ENCODE measurements at regions not wholly inside any gene's neighbourhood (a gene's known extent, or its start where the extent isn't known, plus 50 kb on each side); places are given as distances from the start of the nearest gene placed in this dataset.

DNA sequence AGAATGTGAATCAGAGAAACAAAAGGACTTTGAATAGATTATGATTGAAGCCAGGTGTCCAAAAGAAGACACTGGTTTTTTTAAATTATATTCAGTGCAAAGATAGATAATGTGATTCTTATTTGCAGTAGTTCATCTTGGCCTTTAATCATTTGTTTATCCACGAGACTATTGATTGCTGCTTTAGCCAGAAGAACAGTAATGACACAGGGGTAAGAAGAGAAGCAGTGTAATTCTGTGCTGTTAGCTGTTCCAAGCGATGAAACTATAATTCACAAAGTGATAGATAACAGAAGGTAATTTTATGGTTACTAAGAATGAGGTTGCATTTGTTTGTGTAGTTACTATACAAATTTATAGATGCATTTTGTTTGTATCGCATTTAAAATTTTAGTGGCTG lies 311.6 kb downstream of the MZT1 start:
- no CpG with 5 or more reads among the region's 3 CpGs for WGBS, 2 donors (ENCODE audit: extremely low coverage in 2 of 2, insufficient read length in 2 of 2, insufficient replicate concordance in 1 of 2)
- no peak overlapping the region for H3K4me2 ChIP-seq (ENCODE audit: insufficient read depth, low read length, poor library complexity, severe bottlenecking)
- no peak overlapping the region for H2BK12ac ChIP-seq (ENCODE audit: low read length)
- H3K27me3 ChIP-seq (ENCODE audit: control insufficient read depth in 3 of 3, insufficient read depth in 3 of 3, low read depth in 1 of 3, low read length in 3 of 3): no peaks in the 10 kb centered on the region
- H3K27ac ChIP-seq (replicated peaks; ENCODE audit: low read length): no peak overlapping the region
- H3K14ac ChIP-seq (ENCODE audit: low read length): no peak overlapping the region
- H3K4me1 ChIP-seq (ENCODE audit: control insufficient read depth in 2 of 2, insufficient read depth in 1 of 2, low read depth in 1 of 2, low read length in 2 of 2): no peaks in the 10 kb centered on the region
- no peak overlapping the region for H2BK15ac ChIP-seq (ENCODE audit: low read length)
- no peaks in the 10 kb centered on the region for H3K9me3 ChIP-seq (replicated peaks in 1 of 2; ENCODE audit: control insufficient read depth in 2 of 2, insufficient read depth in 1 of 2, low read depth in 1 of 2, low read length in 2 of 2)
- H2AK5ac ChIP-seq (ENCODE audit: low read depth, low read length): no peak overlapping the region
- H3K9ac ChIP-seq (ENCODE audit: low read depth, low read length, poor library complexity): no peak overlapping the region
- H3K4ac ChIP-seq (ENCODE audit: low read length): no peak overlapping the region
- H4K8ac ChIP-seq (ENCODE audit: low read depth, low read length): no peak overlapping the region
- H3K18ac ChIP-seq (ENCODE audit: low read length): no peak overlapping the region
- H2BK5ac ChIP-seq (ENCODE audit: low read length): no peak overlapping the region
- H3K23ac ChIP-seq (ENCODE audit: low read depth, low read length, poor library complexity): no peak overlapping the region
- DNase-seq (ENCODE audit: low spot score): no peak
- no peak overlapping the region for H2BK120ac ChIP-seq (ENCODE audit: low read depth, low read length)
- H2AFZ ChIP-seq (ENCODE audit: low read length): no peak overlapping the region
- no peaks in the 10 kb centered on the region for H3K79me1 ChIP-seq (ENCODE audit: low read depth, low read length)
- H4K91ac ChIP-seq (ENCODE audit: low read depth, low read length, poor library complexity): no peak overlapping the region
- H3K4me3 ChIP-seq (ENCODE audit: low read length in 2 of 2): no peak overlapping the region
- H3K36me3 ChIP-seq (replicated peaks in 1 of 2; ENCODE audit: control insufficient read depth in 2 of 2, insufficient read depth in 2 of 2, low read length in 2 of 2): no peaks in the 10 kb centered on the region

DNA sequence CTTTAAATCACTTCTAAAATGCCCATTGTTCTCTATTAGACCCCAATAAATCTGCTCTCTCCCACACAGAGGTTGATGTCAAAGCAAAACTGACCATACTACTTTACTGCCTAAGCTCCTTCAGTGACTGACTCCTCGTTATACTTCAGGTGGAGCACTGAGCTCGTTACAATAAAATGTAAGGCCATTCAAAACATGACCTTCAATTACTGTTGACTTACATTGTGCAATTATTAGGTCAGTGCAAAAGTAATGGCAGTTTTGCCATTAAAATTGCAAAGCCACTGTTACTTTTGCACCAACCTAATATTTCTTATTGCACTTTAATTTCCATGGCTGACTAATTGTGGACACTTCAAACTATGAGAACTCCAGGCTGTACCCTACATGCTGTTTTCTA lies 314.9 kb downstream of the MZT1 start:
- no peak overlapping the region for H3K23ac ChIP-seq (ENCODE audit: low read depth, low read length, poor library complexity)
- no peak overlapping the region for H2BK5ac ChIP-seq (ENCODE audit: low read length)
- no peak overlapping the region for H3K18ac ChIP-seq (ENCODE audit: low read length)
- H3K36me3 ChIP-seq (replicated peaks in 1 of 2; ENCODE audit: control insufficient read depth in 2 of 2, insufficient read depth in 2 of 2, low read length in 2 of 2): no peaks in the 10 kb centered on the region
- H2AK5ac ChIP-seq (ENCODE audit: low read depth, low read length): no peak overlapping the region
- H3K27me3 ChIP-seq (ENCODE audit: control insufficient read depth in 3 of 3, insufficient read depth in 3 of 3, low read depth in 1 of 3, low read length in 3 of 3): no peaks in the 10 kb centered on the region
- H3K27ac ChIP-seq (replicated peaks; ENCODE audit: low read length): no peak overlapping the region
- no peak overlapping the region for H4K8ac ChIP-seq (ENCODE audit: low read depth, low read length)
- H3K9ac ChIP-seq (ENCODE audit: low read depth, low read length, poor library complexity): no peak overlapping the region
- no peak overlapping the region for H3K4ac ChIP-seq (ENCODE audit: low read length)
- H2BK15ac ChIP-seq (ENCODE audit: low read length): no peak overlapping the region
- H4K91ac ChIP-seq (ENCODE audit: low read depth, low read length, poor library complexity): no peak overlapping the region
- no peak overlapping the region for H3K14ac ChIP-seq (ENCODE audit: low read length)
- no peak overlapping the region for H2BK120ac ChIP-seq (ENCODE audit: low read depth, low read length)
- no peaks in the 10 kb centered on the region for H3K4me1 ChIP-seq (ENCODE audit: control insufficient read depth in 2 of 2, insufficient read depth in 1 of 2, low read depth in 1 of 2, low read length in 2 of 2)
- H3K4me2 ChIP-seq (ENCODE audit: insufficient read depth, low read length, poor library complexity, severe bottlenecking): no peak overlapping the region
- H3K4me3 ChIP-seq (ENCODE audit: low read length in 2 of 2): no peak overlapping the region
- no peak overlapping the region for H2AFZ ChIP-seq (ENCODE audit: low read length)
- H2BK12ac ChIP-seq (ENCODE audit: low read length): no peak overlapping the region
- no CpG with 5 or more reads among the region's 2 CpGs for WGBS, 2 donors (ENCODE audit: extremely low coverage in 2 of 2, insufficient read length in 2 of 2, insufficient replicate concordance in 1 of 2)
- H3K79me1 ChIP-seq (ENCODE audit: low read depth, low read length): no peaks in the 10 kb centered on the region
- no peak for DNase-seq (ENCODE audit: low spot score)
- H3K9me3 ChIP-seq (replicated peaks in 1 of 2; ENCODE audit: control insufficient read depth in 2 of 2, insufficient read depth in 1 of 2, low read depth in 1 of 2, low read length in 2 of 2): no peaks in the 10 kb centered on the region

- Histone ChIP-seq H3K9me3 (replicated peaks in 1 of 2; ENCODE audit: control insufficient read depth in 2 of 2, insufficient read depth in 1 of 2, low read depth in 1 of 2, low read length in 2 of 2) (no peaks in the 10 kb centered on the region), H3K14ac (ENCODE audit: low read length) (no peak overlapping the region), H3K36me3 (replicated peaks in 1 of 2; ENCODE audit: control insufficient read depth in 2 of 2, insufficient read depth in 2 of 2, low read length in 2 of 2) (no peaks in the 10 kb centered on the region), H2AFZ (ENCODE audit: low read length) (no peak overlapping the region), H3K27ac (replicated peaks; ENCODE audit: low read length) (no peak overlapping the region), H3K4me1 (ENCODE audit: control insufficient read depth in 2 of 2, insufficient read depth in 1 of 2, low read depth in 1 of 2, low read length in 2 of 2) (no peaks in the 10 kb centered on the region), H3K4me3 (ENCODE audit: low read length in 2 of 2) (no peak overlapping the region), H2AK5ac (ENCODE audit: low read depth, low read length) (no peak overlapping the region), H3K27me3 (ENCODE audit: control insufficient read depth in 3 of 3, insufficient read depth in 3 of 3, low read depth in 1 of 3, low read length in 3 of 3) (no peaks in the 10 kb centered on the region), H3K18ac (ENCODE audit: low read length) (no peak overlapping the region), H2BK5ac (ENCODE audit: low read length) (no peak overlapping the region), H3K4me2 (ENCODE audit: insufficient read depth, low read length, poor library complexity, severe bottlenecking) (no peak overlapping the region), H2BK120ac (ENCODE audit: low read depth, low read length) (no peak overlapping the region), H2BK15ac (ENCODE audit: low read length) (no peak overlapping the region), H3K9ac (ENCODE audit: low read depth, low read length, poor library complexity) (no peak overlapping the region), H4K8ac (ENCODE audit: low read depth, low read length) (no peak overlapping the region), H2BK12ac (ENCODE audit: low read length) (no peak overlapping the region), H3K79me1 (ENCODE audit: low read depth, low read length) (no peaks in the 10 kb centered on the region), H3K4ac (ENCODE audit: low read length) (no peak overlapping the region), H3K23ac (ENCODE audit: low read depth, low read length, poor library complexity) (no peak overlapping the region), H4K91ac (ENCODE audit: low read depth, low read length, poor library complexity) (no peak overlapping the region)
- DNase-seq (ENCODE audit: low spot score): no peak
- WGBS, 2 donors (ENCODE audit: extremely low coverage in 2 of 2, insufficient read length in 2 of 2, insufficient replicate concordance in 1 of 2): no CpG with 5 or more reads among the region's 1 CpG
Observed at GRCh38 chr13:72405441-72405840, 322.0 kb downstream of the MZT1 start.

DNA sequence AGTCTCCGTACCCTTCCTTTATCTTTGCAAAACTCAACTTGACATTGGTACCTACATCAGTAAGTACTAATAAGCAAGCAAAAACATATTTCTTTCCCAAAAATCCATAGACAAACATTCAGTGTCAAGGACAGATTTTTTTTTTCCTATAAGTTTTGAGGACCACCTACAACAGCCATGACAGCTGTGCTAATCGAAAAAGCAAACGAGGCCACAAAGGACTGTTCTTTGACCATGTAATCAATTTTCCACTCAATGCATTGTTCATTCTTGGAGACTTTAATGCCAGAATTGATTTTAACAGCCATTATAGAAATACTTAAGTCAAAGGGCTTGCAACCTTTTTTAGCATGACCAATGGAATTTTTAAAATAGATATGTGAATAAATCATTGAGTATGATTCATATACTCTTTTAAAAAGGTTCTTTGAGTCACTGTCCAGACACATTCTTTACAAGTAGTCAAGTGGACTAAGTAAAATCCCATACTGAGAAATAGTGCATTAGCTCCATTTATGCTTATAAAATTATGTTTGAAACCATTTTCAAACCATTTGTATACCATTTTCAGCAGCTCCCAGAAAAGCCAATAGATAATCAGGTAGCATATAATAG lies 323.9 kb downstream of the MZT1 start:
- Histone ChIP-seq H3K4ac (ENCODE audit: low read length) (no peak overlapping the region), H2AFZ (ENCODE audit: low read length) (no peak overlapping the region), H2BK5ac (ENCODE audit: low read length) (no peak overlapping the region), H3K14ac (ENCODE audit: low read length) (no peak overlapping the region), H3K18ac (ENCODE audit: low read length) (no peak overlapping the region), H3K27ac (replicated peaks; ENCODE audit: low read length) (no peak overlapping the region), H3K36me3 (replicated peaks in 1 of 2; ENCODE audit: control insufficient read depth in 2 of 2, insufficient read depth in 2 of 2, low read length in 2 of 2) (no peaks in the 10 kb centered on the region), H3K27me3 (ENCODE audit: control insufficient read depth in 3 of 3, insufficient read depth in 3 of 3, low read depth in 1 of 3, low read length in 3 of 3) (no peaks in the 10 kb centered on the region), H4K8ac (ENCODE audit: low read depth, low read length) (no peak overlapping the region), H3K4me1 (ENCODE audit: control insufficient read depth in 2 of 2, insufficient read depth in 1 of 2, low read depth in 1 of 2, low read length in 2 of 2) (no peaks in the 10 kb centered on the region), H2BK15ac (ENCODE audit: low read length) (no peak overlapping the region), H3K4me2 (ENCODE audit: insufficient read depth, low read length, poor library complexity, severe bottlenecking) (no peak overlapping the region), H3K9me3 (replicated peaks in 1 of 2; ENCODE audit: control insufficient read depth in 2 of 2, insufficient read depth in 1 of 2, low read depth in 1 of 2, low read length in 2 of 2) (no peaks in the 10 kb centered on the region), H3K9ac (ENCODE audit: low read depth, low read length, poor library complexity) (no peak overlapping the region), H3K23ac (ENCODE audit: low read depth, low read length, poor library complexity) (no peak overlapping the region), H4K91ac (ENCODE audit: low read depth, low read length, poor library complexity) (no peak overlapping the region), H2AK5ac (ENCODE audit: low read depth, low read length) (no peak overlapping the region), H3K79me1 (ENCODE audit: low read depth, low read length) (no peaks in the 10 kb centered on the region), H3K4me3 (ENCODE audit: low read length in 2 of 2) (no peak overlapping the region), H2BK120ac (ENCODE audit: low read depth, low read length) (no peak overlapping the region), H2BK12ac (ENCODE audit: low read length) (no peak overlapping the region)
- no CpG with 5 or more reads among the region's 3 CpGs for WGBS, 2 donors (ENCODE audit: extremely low coverage in 2 of 2, insufficient read length in 2 of 2, insufficient replicate concordance in 1 of 2)
- no peak for DNase-seq (ENCODE audit: low spot score)

Data from neuronal stem cell (in vitro differentiated cells).